H1 (cell line): ENCODE measurements at regions not wholly inside any gene's neighbourhood (a gene's known extent, or its start where the extent isn't known, plus 50 kb on each side); places are given as distances from the start of the nearest gene placed in this dataset.
A peak's percentile ranks its signal among the peaks of the same experiment; 100 is the strongest.

Experiments used
- CTCF ChIA-PET: fragments of 300-600 bp; sonication (Branson Sonifier 250); formaldehyde crosslinking; loops from one replicate; lab custom pipeline; 2021; ENCODE audit not compliant: partially characterized antibody; lab: Charles Lee
- POLR2A ChIA-PET: fragments of 300-600 bp; sonication (Branson Sonifier 250); formaldehyde crosslinking; loops from one replicate; lab custom pipeline; 2021; ENCODE audit warnings: inconsistent platforms; ENCODE audit not compliant: partially characterized antibody; lab: Charles Lee
- DNase-seq, 2 experiments: peaks; one replicate each; pipeline versions ENCODE4 v3.0.0 to v3.0.0-alpha.2; 2010 to 2022; ENCODE audit warnings: low spot score in 2 of 2, low read depth in 1 of 2, mixed read lengths in 1 of 2
- FAIRE-seq: peaks from 2 replicates; lab custom pipeline; 2011; peaks lifted over from hg19 to GRCh38; lab: Jason Lieb, UNC
- H2AFZ ChIP-seq: 2 replicates; pipeline ENCODE4 v1.8.1; 2012; ENCODE audit warnings: low read length, inconsistent platforms
- H2AK5ac ChIP-seq: 2 replicates; pipeline ENCODE4 v1.6.1; 2013; ENCODE audit warnings: low read depth, low read length
- H2BK120ac ChIP-seq: replicated peaks from 2 replicates; pipeline ENCODE3; 2013; ENCODE audit warnings: low read depth, low read length, inconsistent platforms
- H2BK12ac ChIP-seq: 2 replicates; pipeline ENCODE4 v1.6.1; 2013; ENCODE audit warnings: low read depth, low read length
- H2BK15ac ChIP-seq: 2 replicates; pipeline ENCODE4 v1.6.1; 2013; ENCODE audit warnings: low read length
- H2BK20ac ChIP-seq: 2 replicates; pipeline ENCODE4 v1.6.1; 2013; ENCODE audit warnings: low read length
- H2BK5ac ChIP-seq: 2 replicates; pipeline ENCODE4 v1.6.1; 2013; ENCODE audit warnings: low read depth, low read length
- H3K14ac ChIP-seq: 2 replicates; pipeline ENCODE4 v1.6.1; 2013; ENCODE audit warnings: inconsistent platforms; ENCODE audit not compliant: insufficient read length
- H3K18ac ChIP-seq: 2 replicates; pipeline ENCODE4 v1.6.1; 2013; ENCODE audit warnings: low read length; ENCODE audit errors: extremely low read depth
- H3K23ac ChIP-seq: 2 replicates; pipeline ENCODE4 v1.6.1; 2013; ENCODE audit warnings: inconsistent platforms; ENCODE audit not compliant: insufficient read length
- H3K23me2 ChIP-seq: 2 replicates; pipeline ENCODE4 v1.6.1; 2013; ENCODE audit warnings: low read depth, low read length
- H3K27ac ChIP-seq: 2 replicates; pipeline ENCODE4 v1.6.1; 2011; ENCODE audit warnings: low read depth, low read length, inconsistent platforms
- H3K27me3 ChIP-seq, 4 experiments: replicated peaks in 1 of 4; 1 replicate in 1 of 4; 2 replicates in 3 of 4; pipeline versions ENCODE4 v1.6.1 to v1.8.1; 2011 to 2013; ENCODE audit warnings: low read length in 3 of 4, mild to moderate bottlenecking in 3 of 4, inconsistent platforms in 2 of 4, mixed read lengths in 2 of 4, moderate library complexity in 1 of 4; ENCODE audit not compliant: control insufficient read depth in 3 of 4, insufficient read depth in 3 of 4; ENCODE audit errors: extremely low read depth in 1 of 4
- H3K36me3 ChIP-seq, 4 experiments: 2 replicates each; pipeline versions ENCODE4 v1.6.1 to v1.8.1; 2011 to 2013; ENCODE audit warnings: mild to moderate bottlenecking in 4 of 4, low read length in 3 of 4, moderate library complexity in 2 of 4, control low read depth in 1 of 4, inconsistent platforms in 1 of 4; ENCODE audit not compliant: insufficient read depth in 4 of 4, control insufficient read depth in 2 of 4
- H3K4ac ChIP-seq: replicated peaks from 2 replicates; pipeline ENCODE3; 2013; ENCODE audit warnings: low read length, low read depth, mixed read lengths, inconsistent platforms; ENCODE audit not compliant: insufficient read length
- H3K4me1 ChIP-seq, 4 experiments: replicated peaks in 1 of 4; 1 replicate in 1 of 4; 2 replicates in 3 of 4; pipeline versions ENCODE4 v1.6.1 to v1.8.1; 2011 to 2013; ENCODE audit warnings: low read length in 3 of 4, inconsistent platforms in 2 of 4, mixed read lengths in 1 of 4; ENCODE audit not compliant: insufficient read depth in 4 of 4, control insufficient read depth in 3 of 4
- H3K4me2 ChIP-seq, 2 experiments: 2 replicates each; pipeline versions ENCODE4 v1.6.1 to v1.8.1; 2011 to 2013; ENCODE audit warnings: low read depth in 2 of 2, low read length in 2 of 2, control low read depth in 1 of 2, inconsistent platforms in 1 of 2, mild to moderate bottlenecking in 1 of 2; ENCODE audit not compliant: insufficient read depth in 1 of 2
- H3K4me3 ChIP-seq, 4 experiments: fragments of 200-600, 300-600 bp in 1 of 4; sonication (generic), shearing (Covaris generic), sonication (Bioruptor Twin) in 1 of 4; 2 replicates each; pipeline versions ENCODE4 v1.5.1 to v1.8.1; 2011 to 2016; ENCODE audit warnings: low read length in 4 of 4, low read depth in 3 of 4, control low read depth in 2 of 4, inconsistent platforms in 2 of 4, mild to moderate bottlenecking in 2 of 4, mixed read lengths in 1 of 4, moderate library complexity in 1 of 4; ENCODE audit not compliant: insufficient read depth in 2 of 4; ENCODE audit errors: extremely low read depth in 1 of 4
- H3K56ac ChIP-seq: replicated peaks from 2 replicates; pipeline ENCODE3; 2013; ENCODE audit warnings: low read depth, mild to moderate bottlenecking, mixed read lengths, low read length, inconsistent platforms; ENCODE audit not compliant: insufficient read length
- H3K79me1 ChIP-seq: 2 replicates; pipeline ENCODE4 v1.6.1; 2013; ENCODE audit warnings: low read depth, low read length, control low read depth
- H3K79me2 ChIP-seq, 2 experiments: 2 replicates each; pipeline versions ENCODE4 v1.6.1 to v1.8.1; 2012 to 2013; ENCODE audit warnings: low read length in 2 of 2, mild to moderate bottlenecking in 2 of 2, inconsistent platforms in 1 of 2; ENCODE audit not compliant: insufficient read depth in 2 of 2, control insufficient read depth in 1 of 2
- H3K9ac ChIP-seq, 4 experiments: replicated peaks in 1 of 4; 1 replicate in 1 of 4; 2 replicates in 3 of 4; pipeline versions ENCODE4 v1.6.1 to v1.8.1; 2011 to 2013; ENCODE audit warnings: low read depth in 3 of 4, low read length in 3 of 4, control low read depth in 2 of 4, mild to moderate bottlenecking in 2 of 4, moderate library complexity in 2 of 4, inconsistent platforms in 1 of 4; ENCODE audit errors: extremely low read depth in 1 of 4
- H3K9me3 ChIP-seq, 2 experiments: 2 replicates each; pipeline versions ENCODE4 v1.6.1 to v1.8.1; 2012 to 2013; ENCODE audit warnings: mild to moderate bottlenecking in 2 of 2, moderate library complexity in 2 of 2, control low read depth in 1 of 2, inconsistent platforms in 1 of 2, low read depth in 1 of 2, low read length in 1 of 2, mixed read lengths in 1 of 2; ENCODE audit not compliant: insufficient read depth in 2 of 2
- H4K20me1 ChIP-seq, 2 experiments: replicated peaks in 1 of 2; 2 replicates each; pipeline versions ENCODE3 to v1.8.1; 2011 to 2013; ENCODE audit warnings: inconsistent platforms in 2 of 2, low read length in 2 of 2, mild to moderate bottlenecking in 1 of 2; ENCODE audit not compliant: insufficient read depth in 2 of 2, control insufficient read depth in 1 of 2
- H4K5ac ChIP-seq: 2 replicates; pipeline ENCODE4 v1.6.1; 2013; ENCODE audit warnings: low read length, low read depth, mixed read lengths, inconsistent platforms; ENCODE audit not compliant: insufficient read length
- H4K8ac ChIP-seq: 2 replicates; pipeline ENCODE4 v1.8.0; 2013; ENCODE audit warnings: mild to moderate bottlenecking, moderate library complexity, low read length, inconsistent platforms; ENCODE audit not compliant: insufficient read depth; ENCODE audit errors: extremely low read depth
- H4K91ac ChIP-seq: replicated peaks from 2 replicates; pipeline ENCODE3; 2013; ENCODE audit warnings: low read length, mixed read lengths, inconsistent platforms; ENCODE audit not compliant: insufficient read length
- JUN ChIP-seq: IDR thresholded peaks from 2 replicates; pipeline ENCODE4 v1.6.1; 2011; ENCODE audit warnings: low read depth, mild to moderate bottlenecking, improper control_type of control experiment, low read length
- RAD21 ChIP-seq, 2 experiments: IDR thresholded peaks in 1 of 2; conservative IDR thresholded peaks in 1 of 2; 2 replicates each; pipeline ENCODE4 v1.6.1; 2011; ENCODE audit warnings: low read depth in 2 of 2, low read length in 2 of 2, improper control_type of control experiment in 1 of 2, inconsistent platforms in 1 of 2, mild to moderate bottlenecking in 1 of 2, moderate library complexity in 1 of 2
- WGBS, 2 experiments: shearing (Covaris generic) in 1 of 2; methylation state at CpG; one replicate each; pipeline versions ENCODE4 v1.1.6 to v1.1.7; 2013 to 2015; ENCODE audit warnings: low lambda C conversion rate in 2 of 2, mixed read lengths in 2 of 2, inconsistent platforms in 1 of 2, low coverage in 1 of 2, missing lambda C conversion rate in 1 of 2; ENCODE audit not compliant: insufficient replicate concordance in 2 of 2, insufficient coverage in 1 of 2, insufficient read length in 1 of 2; ENCODE audit errors: extremely low coverage in 1 of 2, missing lambda C conversion rate in 1 of 2; 5-methylcytosine and 5-hydroxymethylcytosine counted together
- TF ChIP-seq, protein P1 (sequence below), 3 experiments: IDR thresholded peaks; 1 replicate in 2 of 3; 2 replicates in 1 of 3; pipeline versions ENCODE4 v1.5.1 to v1.6.1; 2011; ENCODE audit warnings: low read length in 3 of 3, mild to moderate bottlenecking in 3 of 3, inconsistent platforms in 2 of 3, low read depth in 1 of 3, moderate library complexity in 1 of 3; ENCODE audit not compliant: insufficient read depth in 1 of 3; ENCODE audit errors: control extremely low read depth in 1 of 3

GRCh38 chr9:108105885-108106284 lies 616.3 kb upstream of the KLF4 start:
- H4K5ac ChIP-seq: no peak overlapping the region
- H4K20me1 ChIP-seq: no peaks in the 10 kb centered on the region
- H3K36me3 ChIP-seq: no peaks in the 10 kb centered on the region
- no peak overlapping the region for H3K27ac ChIP-seq
- TF ChIP-seq JUN (no peak), RAD21 (IDR thresholded peaks at IDR 0.05 in 1 of 2, conservative IDR thresholded peaks at IDR 0.05 in 1 of 2; ENCODE audit: low read depth in 2 of 2, low read length in 2 of 2) (peak; percentile 41 to 52; a peak in 3 of 4 replicates)
- TF ChIP-seq, protein P1, sequence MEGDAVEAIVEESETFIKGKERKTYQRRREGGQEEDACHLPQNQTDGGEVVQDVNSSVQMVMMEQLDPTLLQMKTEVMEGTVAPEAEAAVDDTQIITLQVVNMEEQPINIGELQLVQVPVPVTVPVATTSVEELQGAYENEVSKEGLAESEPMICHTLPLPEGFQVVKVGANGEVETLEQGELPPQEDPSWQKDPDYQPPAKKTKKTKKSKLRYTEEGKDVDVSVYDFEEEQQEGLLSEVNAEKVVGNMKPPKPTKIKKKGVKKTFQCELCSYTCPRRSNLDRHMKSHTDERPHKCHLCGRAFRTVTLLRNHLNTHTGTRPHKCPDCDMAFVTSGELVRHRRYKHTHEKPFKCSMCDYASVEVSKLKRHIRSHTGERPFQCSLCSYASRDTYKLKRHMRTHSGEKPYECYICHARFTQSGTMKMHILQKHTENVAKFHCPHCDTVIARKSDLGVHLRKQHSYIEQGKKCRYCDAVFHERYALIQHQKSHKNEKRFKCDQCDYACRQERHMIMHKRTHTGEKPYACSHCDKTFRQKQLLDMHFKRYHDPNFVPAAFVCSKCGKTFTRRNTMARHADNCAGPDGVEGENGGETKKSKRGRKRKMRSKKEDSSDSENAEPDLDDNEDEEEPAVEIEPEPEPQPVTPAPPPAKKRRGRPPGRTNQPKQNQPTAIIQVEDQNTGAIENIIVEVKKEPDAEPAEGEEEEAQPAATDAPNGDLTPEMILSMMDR (IDR thresholded peaks at IDR 0.05; ENCODE audit: control extremely low read depth in 1 of 3, insufficient read depth in 1 of 3, low read depth in 1 of 3, low read length in 3 of 3): peak; percentile 48 to 67 (median 58)
- no peak overlapping the region for H3K56ac ChIP-seq
- no peak overlapping the region for H3K18ac ChIP-seq
- H3K79me1 ChIP-seq: no peaks in the 10 kb centered on the region
- DNase-seq (no peak), FAIRE-seq (no peak)
- no peak overlapping the region for H2AK5ac ChIP-seq
- no peak overlapping the region for H4K8ac ChIP-seq
- no peak overlapping the region for H3K23ac ChIP-seq
- 46% methylated on average over 5 of the region's 5 CpGs; no CpG with 5 or more reads in 1 of the 2 experiments for WGBS, 2 experiments
- no peak overlapping the region for H2BK12ac ChIP-seq
- no peaks in the 10 kb centered on the region for H3K23me2 ChIP-seq
- H2BK20ac ChIP-seq: no peak overlapping the region
- no peaks in the 10 kb centered on the region for H3K79me2 ChIP-seq
- CTCF ChIA-PET: no interaction called here
- no peak overlapping the region for H3K4ac ChIP-seq
- POLR2A ChIA-PET: no interaction called here
- H3K4me3 ChIP-seq: no peak overlapping the region
- no peak overlapping the region for H3K4me2 ChIP-seq
- no peak overlapping the region for H4K91ac ChIP-seq
- H3K9me3 ChIP-seq: no peaks in the 10 kb centered on the region
- H2BK120ac ChIP-seq: no peak overlapping the region
- H3K27me3 ChIP-seq: no peaks in the 10 kb centered on the region
- H2BK15ac ChIP-seq: no peak overlapping the region
- H2BK5ac ChIP-seq: no peak overlapping the region
- H3K14ac ChIP-seq: no peak overlapping the region
- no peak overlapping the region for H2AFZ ChIP-seq
- peaks cover 0 to 4% (median 0%) of the 10 kb centered on the region in 4 experiments; a peak in 1 of 7 replicates for H3K4me1 ChIP-seq
- no peak overlapping the region for H3K9ac ChIP-seq
